ENCODE measurements at regions not wholly inside any gene's neighbourhood (a gene's known extent, or its start where the extent isn't known, plus 50 kb on each side); places are given as distances from the start of the nearest gene placed in this dataset.

DNA sequence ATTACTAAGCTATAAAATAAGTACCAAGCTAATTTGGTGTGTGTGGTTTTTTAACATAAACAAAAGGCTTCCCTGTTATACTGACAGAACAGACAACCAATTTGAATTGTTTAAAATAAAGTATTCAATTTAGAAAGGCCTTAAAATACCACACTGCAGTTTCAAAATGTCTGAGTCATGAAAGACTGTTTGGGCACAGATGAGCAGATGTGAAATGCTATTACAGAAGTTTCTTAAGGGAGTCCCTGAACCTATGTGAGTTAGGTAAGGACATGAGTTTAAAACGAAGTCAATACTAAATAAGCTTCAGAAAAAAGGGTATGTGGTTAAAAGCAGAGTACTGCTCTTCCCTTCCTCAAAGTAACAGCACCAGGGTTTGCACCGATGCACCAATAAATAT lies 69.7 kb upstream of the SETMAR start:
- H3K79me2 ChIP-seq (ENCODE audit: control insufficient read depth, insufficient read depth, low read length), result no peaks in the 10 kb centered on the region
- FAIRE-seq (no peak), DNase-seq (ENCODE audit: low read depth, low spot score) (no peak)
- no peak for TF ChIP-seq MYC (IDR thresholded peaks at IDR 0.05; ENCODE audit: low read depth, low read length)
- TF ChIP-seq, protein P1, sequence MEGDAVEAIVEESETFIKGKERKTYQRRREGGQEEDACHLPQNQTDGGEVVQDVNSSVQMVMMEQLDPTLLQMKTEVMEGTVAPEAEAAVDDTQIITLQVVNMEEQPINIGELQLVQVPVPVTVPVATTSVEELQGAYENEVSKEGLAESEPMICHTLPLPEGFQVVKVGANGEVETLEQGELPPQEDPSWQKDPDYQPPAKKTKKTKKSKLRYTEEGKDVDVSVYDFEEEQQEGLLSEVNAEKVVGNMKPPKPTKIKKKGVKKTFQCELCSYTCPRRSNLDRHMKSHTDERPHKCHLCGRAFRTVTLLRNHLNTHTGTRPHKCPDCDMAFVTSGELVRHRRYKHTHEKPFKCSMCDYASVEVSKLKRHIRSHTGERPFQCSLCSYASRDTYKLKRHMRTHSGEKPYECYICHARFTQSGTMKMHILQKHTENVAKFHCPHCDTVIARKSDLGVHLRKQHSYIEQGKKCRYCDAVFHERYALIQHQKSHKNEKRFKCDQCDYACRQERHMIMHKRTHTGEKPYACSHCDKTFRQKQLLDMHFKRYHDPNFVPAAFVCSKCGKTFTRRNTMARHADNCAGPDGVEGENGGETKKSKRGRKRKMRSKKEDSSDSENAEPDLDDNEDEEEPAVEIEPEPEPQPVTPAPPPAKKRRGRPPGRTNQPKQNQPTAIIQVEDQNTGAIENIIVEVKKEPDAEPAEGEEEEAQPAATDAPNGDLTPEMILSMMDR (IDR thresholded peaks at IDR 0.05; ENCODE audit: extremely low read depth in 1 of 2, insufficient read depth in 1 of 2, low read depth in 1 of 2, low read length in 2 of 2), result no peak
- TF ChIP-seq, protein P2, sequence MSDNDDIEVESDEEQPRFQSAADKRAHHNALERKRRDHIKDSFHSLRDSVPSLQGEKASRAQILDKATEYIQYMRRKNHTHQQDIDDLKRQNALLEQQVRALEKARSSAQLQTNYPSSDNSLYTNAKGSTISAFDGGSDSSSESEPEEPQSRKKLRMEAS (IDR thresholded peaks at IDR 0.05; ENCODE audit: insufficient read depth, insufficient read length), result no peak
- no peak for TF ChIP-seq JUN (IDR thresholded peaks at IDR 0.05; ENCODE audit: borderline replicate concordance, insufficient read depth, insufficient read length, low read depth)
- TF ChIP-seq POLR2A (IDR thresholded peaks at IDR 0.05; ENCODE audit: low read depth, low read length), result no peak
- TF ChIP-seq EZH2 (IDR thresholded peaks at IDR 0.05; ENCODE audit: borderline replicate concordance, low read depth, low read length, severe bottlenecking), result no peak
- TF ChIP-seq FOS (IDR thresholded peaks at IDR 0.05; ENCODE audit: borderline replicate concordance, insufficient read depth, low read length), result no peak
- TF ChIP-seq POLR2AphosphoS5 (IDR thresholded peaks at IDR 0.05; ENCODE audit: insufficient read depth, low read depth, low read length), result no peak
- TF ChIP-seq GATA2 (IDR thresholded peaks at IDR 0.05; ENCODE audit: insufficient read depth, insufficient read length, low read depth, low read length), result no peak
- no peaks in the 10 kb centered on the region for H3K9me3 ChIP-seq (replicated peaks; ENCODE audit: control insufficient read depth, insufficient read depth, low read length)
- H3K27me3 ChIP-seq (ENCODE audit: control insufficient read depth in 2 of 2, insufficient read depth in 2 of 2, low read length in 2 of 2), result no peaks in the 10 kb centered on the region
- H2AFZ ChIP-seq (ENCODE audit: low read depth, low read length), result no peak overlapping the region
- H3K27ac ChIP-seq (ENCODE audit: insufficient read depth, low read depth, low read length), result no peak overlapping the region
- ChIA-PET POLR2A (no interaction called here), CTCF (no interaction called here)
- H3K9me1 ChIP-seq (replicated peaks; ENCODE audit: control insufficient read depth, extremely low read depth, insufficient read depth, low read length), result no peaks in the 10 kb centered on the region
- no peaks in the 10 kb centered on the region for H3K36me3 ChIP-seq (ENCODE audit: control insufficient read depth in 2 of 2, extremely low read depth in 1 of 2, insufficient read depth in 2 of 2, low read length in 2 of 2)
- no peaks in the 10 kb centered on the region for H4K20me1 ChIP-seq (replicated peaks; ENCODE audit: control insufficient read depth, extremely low read depth, insufficient read depth, low read length)
- intact Hi-C loops (cut with micrococcal nuclease), result no loop called here
- dilution Hi-C loops (cut with MboI; ENCODE audit: extremely low pct_ligation_motif_present, low sequenced_read_pairs), result no loop called here
- no peak overlapping the region for H3K4me3 ChIP-seq (replicated peaks in 1 of 3; ENCODE audit: insufficient read depth in 1 of 3, low read depth in 1 of 3, low read length in 3 of 3)
- H3K4me2 ChIP-seq (ENCODE audit: insufficient read depth, low read length), result no peak overlapping the region
- no peaks in the 10 kb centered on the region for H3K4me1 ChIP-seq (ENCODE audit: control insufficient read depth, extremely low read depth, insufficient read depth, low read length)
- BruUV-seq (replicated peaks), result no TSS peak
- no peak overlapping the region for H3K9ac ChIP-seq (replicated peaks; ENCODE audit: extremely low read depth, insufficient read depth, low read length)
